HG03064 (cell line): ENCODE measurements at regions not wholly inside any gene's neighbourhood (a gene's known extent, or its start where the extent isn't known, plus 50 kb on each side); places are given as distances from the start of the nearest gene placed in this dataset.
"Not testable (repeated sequence)": the region's sequence is repeated elsewhere in the genome, so short reads cannot be mapped to it uniquely, and the experiment has no call there.

Experiments used
- ATAC-seq: cut with Tn5 transposase; IDR thresholded peaks from one replicate; pipeline ENCODE4 v1.9.1; 2021; ENCODE audit warnings: low read depth; ENCODE audit not compliant: unreplicated experiment

DNA sequence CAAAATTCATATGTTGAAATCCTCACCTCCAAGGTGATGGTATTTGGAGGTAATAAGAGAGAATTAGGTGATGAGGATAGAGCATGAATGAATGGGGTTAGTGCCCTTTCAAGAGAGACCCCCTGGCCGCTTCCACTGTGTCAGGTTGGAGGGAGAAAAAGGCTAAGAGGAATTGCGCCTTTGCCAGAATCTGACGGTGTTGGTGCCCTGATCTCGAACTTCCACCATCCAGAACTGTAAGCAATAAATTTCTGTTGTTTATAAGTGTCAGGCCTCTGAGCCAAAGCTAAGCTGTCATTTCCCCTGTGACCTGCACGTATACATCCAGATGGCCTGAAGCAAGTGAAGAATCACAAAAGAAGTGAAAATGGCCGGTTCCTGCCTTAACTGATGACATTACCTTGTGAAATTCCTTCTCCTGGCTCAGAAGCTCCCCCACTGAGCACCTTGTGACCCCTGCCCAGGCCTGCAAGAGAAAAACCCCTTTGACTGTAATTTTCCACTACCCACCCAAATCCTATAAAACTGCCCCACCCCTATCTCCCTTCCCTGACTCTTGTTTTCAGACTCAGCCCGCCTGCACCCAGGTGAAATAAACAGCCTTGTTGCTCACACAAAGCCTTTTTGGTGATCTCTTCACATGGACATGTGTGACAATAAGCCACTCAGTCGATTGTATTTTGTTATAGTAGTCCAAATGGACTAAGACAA is 878.9 kb upstream of the GOT2 start:
- ATAC-seq = not testable (repeated sequence)

DNA sequence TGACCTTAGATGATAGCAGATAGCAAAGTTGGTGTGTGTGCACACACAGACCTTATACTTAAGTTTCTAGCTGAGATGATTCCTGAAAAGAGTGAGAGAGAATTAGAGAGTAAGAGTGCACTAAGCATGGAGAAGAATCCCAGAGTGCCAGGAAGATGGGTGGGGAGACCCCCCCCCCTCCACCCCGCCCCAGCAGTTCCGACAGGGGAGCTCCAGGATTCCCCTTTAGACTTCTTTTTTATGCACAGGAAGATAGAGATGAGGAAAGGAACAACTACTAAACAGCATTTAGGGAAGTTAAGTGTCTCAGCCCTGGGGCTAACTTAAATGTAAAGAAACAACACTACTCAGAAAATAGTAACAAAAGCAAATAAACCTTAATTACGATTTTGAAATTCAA is 878.0 kb upstream of the GOT2 start:
- no peak for ATAC-seq

DNA sequence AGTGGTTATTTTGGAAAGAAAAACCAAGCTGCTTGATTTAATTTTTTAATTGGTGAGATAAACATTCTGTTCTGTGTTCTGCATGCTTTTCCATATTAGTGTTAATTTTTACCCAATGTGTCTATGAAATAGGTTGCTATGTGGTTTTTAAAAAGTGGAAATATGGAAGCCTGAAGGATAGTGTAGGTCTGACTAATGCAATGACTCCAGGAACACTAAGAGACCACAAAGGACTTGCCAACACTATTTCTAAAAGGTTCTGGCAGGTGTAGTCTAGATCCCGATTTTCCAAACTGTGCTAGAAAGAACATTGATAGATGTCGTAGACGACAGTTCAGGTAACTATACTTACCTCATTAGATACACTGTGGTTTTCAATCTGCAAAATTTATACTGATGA is 877.4 kb upstream of the GOT2 start:
- ATAC-seq = no peak

DNA sequence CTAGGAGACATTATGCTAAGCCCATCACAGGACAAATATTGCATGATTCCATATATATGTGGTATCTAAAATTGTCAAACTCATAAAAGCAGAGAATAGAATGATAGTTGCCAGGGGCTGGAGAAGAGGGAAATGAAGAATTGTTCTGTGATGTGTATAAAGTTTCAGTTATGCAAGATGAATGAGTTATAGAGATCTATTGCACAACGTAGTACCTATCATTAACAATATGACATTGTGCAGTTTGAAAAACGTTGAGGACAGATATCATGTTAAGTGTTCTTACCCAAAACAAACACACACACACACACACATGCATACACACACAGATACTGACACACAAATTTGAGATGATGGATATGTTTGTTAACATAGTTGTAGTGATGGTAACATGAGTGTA is 871.6 kb upstream of the GOT2 start:
- ATAC-seq = no peak

DNA sequence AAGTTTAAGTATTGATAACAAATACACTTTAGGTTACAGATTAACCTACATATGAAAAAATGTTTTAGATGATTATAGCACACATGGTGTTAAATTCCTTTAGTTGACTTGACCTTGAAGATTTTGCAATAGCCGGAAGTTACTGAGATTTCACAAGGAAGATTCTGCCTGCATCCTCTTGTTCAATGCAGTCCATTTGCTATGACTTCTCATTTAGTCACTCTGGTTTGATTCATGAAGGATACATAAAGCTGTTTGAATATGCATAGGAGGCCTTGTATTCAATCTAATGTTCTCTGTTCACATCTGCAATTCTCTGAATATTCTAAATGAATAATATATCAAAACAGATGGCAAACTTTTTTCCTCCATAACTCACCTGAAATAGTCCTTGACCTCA is 870.2 kb upstream of the GOT2 start:
- ATAC-seq = no peak

DNA sequence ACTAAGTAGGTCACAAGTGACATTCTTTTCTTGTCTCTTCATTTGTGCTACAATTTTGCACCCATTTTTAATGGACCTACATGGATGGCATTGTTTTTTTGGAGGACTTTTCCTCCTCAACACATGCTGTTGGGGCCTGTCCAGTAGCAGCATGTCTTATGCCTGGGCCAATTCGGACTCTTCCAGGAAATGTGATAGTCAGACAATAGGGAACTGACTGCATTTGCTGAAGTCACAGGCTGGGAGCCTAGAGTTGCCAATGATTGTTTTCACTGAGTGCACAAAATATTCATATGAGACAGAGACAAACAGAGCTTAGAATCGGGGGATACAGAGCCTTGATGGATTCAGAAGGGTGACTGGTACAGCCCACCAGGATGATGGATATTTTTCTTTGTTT is 867.3 kb upstream of the GOT2 start:
- no peak for ATAC-seq

DNA sequence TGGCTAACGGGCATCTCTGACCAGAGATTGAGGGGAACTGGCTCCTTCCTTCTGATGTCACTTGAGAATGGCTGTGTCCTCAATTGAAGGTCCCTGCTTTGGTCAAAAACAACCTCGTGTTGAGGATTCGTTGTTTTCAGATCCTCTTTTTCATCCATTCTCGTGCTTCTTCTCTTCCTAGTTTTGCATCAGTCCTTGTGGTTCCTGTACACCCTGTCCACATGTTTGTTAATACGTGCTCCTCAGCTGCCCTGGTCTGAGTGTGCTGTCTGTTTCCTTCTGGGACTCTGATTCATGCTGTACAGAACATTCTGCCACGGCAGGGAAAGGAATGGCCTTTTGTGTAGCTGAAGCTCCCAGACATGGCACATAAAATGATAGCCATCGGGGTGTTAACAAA is 863.2 kb upstream of the GOT2 start:
- ATAC-seq = no peak

DNA sequence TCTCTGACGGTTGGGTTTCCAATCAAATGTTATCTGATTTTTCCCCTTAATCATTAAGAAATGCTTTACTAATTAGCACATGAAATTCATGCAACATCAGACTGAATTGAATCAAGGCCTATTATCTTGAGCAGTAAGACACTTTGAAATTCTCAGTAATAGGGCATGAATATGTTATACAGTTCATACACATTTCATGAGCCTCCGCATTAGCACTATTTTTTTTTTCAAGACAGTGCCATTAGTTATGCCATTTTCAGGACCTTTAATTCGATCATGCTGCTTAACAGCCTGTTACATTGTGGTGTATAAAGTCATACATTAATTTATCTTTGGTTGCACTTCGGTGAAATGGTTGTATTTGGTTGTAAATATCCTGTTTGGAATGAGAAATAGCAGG is 862.6 kb upstream of the GOT2 start:
- ATAC-seq = no peak

DNA sequence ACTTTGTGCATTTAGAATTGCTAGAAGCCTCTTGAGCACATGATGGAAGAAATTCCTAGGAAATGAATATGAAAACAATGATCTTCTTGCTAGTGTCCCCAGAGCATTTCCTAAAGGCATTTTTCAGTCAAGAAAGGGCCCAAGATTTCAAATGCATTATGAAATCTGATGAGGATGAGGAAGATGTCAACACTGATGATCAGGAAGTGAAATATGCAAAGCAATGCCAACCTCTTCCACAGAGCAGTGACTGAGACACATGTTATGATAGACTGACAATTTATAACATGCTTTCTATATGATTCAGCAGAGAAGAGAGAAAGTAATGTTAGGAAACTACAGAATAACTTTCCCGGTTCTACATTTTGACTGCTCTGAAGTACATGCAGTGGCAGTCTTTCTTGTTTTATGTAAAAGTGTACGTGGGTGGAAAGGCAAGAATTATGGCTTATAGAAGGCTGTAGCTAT is 859.1 kb upstream of the GOT2 start:
- ATAC-seq = no peak

DNA sequence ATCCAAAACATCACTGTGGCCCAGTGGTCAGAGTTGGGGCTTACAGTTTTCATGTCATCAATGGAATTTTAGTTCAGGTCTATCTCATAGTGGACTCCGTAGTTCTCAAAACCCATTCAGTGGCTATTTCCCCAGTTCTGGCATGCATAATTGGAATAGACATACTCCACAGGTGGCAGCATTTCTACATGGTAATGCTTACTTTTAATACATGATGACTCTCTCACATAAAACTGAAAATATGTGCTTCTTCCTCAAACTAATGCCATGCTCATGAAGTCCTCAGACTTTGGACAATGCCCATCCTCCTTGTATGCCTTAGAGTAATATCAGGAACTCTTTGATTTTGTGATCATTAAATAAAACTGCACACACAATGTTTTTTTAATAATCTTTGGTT is 857.4 kb upstream of the GOT2 start:
- ATAC-seq = no peak

DNA sequence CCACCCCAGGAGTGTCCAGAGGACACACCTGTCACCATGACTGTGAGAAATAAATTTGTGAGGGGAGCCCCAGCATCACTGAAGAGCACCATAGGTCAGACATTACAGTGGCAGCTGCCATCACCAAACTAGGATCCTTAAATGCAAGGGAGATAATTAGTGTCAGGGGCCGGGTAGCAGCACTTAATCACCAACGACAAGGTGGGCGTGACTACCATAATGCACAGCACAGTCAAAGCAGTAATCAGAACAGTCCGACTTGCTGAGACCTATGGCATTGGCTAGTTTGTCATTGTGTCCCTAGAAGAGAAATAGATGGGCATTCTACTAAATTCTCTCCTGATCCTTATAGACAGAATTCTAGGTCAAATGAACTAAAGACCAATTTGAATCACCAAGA is 856.7 kb upstream of the GOT2 start:
- no peak for ATAC-seq

DNA sequence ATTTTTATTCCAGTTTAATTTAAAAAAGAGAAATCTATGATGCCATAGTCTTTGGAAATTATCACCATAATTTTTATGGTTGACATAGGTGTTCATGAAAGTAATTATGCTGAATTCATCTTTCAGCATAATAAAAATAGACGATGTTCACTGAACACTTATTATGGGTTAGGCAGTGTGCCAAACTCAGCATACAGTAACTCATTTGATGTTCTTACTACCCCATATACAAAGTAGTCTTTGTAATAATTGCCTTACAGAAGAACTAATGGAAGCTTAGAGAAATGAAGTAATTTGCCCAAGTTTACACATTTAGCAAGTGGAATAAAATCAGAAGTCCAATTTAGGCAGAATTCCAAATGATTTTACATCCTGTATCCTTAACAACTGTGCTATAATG is 852.2 kb upstream of the GOT2 start:
- no peak for ATAC-seq

DNA sequence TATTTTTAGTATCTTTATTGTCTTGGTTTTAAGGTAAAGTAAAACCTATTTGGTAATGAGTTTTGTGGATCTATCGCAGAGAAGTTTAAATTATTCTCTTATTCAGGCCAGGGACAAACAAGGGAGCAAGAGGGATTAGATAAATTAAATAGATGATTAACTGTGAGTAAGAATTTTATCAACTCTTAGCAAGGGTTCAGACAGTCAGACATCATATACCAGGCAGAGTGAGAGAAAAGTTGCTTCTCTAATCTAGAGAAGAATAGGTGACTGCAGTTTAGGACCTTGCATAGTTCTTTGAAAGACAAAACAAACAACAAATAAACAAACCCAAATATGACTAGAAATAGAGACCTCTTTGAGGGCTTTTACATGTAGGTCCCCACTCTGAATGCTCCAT is 840.2 kb upstream of the GOT2 start:
- no peak for ATAC-seq

DNA sequence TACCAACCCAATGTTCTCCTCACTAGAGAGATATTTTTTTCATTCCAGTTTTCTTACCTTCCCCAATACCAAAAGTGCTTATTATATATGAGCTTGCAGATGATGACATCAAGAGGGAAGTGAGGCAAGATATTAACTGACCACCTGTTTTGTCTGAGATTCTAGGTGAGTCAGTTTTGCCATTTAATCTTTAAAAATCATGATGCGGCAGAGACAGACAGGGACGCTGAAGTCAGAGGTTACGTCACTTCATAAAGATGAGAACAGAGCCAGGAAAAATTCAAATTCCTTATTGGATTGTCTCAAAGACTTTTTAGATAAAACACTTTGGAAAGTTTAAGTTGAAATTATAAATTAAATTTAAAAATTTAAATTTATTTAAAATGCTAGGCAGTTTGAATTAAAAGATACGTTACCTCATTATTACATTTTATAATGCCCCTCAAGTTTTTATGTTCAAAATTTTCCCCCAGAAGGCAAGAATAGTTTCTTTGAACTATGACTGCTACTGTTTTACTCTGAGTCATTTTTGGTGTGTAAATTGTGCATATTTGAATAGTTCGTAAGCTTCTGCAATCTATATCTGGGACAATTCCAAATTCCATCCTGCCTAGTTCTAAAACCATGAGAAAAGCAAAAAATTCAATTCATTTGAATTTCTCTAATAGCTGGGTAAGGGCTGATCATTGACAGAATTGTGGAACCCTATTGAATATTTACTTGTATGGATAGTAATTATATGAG is 839.6 kb upstream of the GOT2 start:
- no peak for ATAC-seq

DNA sequence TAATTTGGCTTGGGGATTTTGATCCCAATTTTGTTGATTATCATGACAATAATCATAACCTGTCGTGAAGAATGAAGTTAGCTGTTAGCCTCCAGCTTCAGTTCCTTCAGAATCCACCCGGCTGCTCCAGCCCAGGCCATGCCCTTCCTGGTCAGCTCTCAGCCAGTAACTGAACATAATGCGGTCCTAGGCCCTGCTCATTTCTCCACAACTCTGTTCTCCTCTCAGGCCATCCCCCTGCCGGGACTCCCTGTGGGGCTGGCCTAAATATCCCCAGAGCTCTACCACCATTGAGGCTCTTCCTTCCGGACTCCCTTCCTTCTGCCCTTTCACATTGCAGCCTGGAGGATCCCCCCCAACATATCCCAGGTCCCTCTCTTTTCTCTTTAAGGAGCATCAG is 833.4 kb upstream of the GOT2 start:
- ATAC-seq = no peak

DNA sequence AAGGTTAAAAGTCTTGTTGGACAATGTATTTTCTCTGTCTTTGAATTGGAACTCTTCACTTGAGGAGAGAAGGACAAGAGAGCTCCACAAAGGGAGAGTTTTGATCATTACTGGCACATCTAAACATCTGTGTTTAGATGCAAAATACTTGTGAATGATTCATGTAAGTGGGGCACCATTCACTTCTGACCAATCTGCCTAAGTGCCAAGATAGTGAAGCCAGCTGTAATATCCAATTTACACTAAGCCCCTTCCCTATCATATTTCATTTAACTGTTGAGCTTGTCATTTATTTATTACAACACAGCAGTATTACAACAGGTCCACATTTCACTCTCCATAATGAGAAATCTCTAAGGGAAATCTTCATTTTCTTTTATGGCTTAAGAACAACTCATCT is 832.3 kb upstream of the GOT2 start:
- ATAC-seq = no peak

DNA sequence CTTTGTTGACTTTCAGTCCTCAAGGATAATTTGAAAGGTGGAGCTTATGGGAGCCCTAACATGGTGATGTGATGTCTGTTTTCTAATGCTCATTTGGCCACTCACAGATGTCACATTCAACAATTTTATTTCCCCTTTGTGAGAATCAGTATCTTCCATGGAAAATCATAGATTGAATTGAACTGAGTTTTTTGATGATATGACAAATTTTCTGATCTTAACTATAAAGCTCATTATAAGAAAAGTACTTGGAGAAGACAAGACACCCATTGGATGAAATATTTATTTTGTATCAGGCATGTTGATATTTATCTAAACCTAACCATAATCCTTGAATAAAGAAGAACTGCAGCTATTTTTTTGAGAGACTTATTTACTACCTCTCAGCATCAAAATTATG is 824.6 kb upstream of the GOT2 start:
- ATAC-seq = no peak

DNA sequence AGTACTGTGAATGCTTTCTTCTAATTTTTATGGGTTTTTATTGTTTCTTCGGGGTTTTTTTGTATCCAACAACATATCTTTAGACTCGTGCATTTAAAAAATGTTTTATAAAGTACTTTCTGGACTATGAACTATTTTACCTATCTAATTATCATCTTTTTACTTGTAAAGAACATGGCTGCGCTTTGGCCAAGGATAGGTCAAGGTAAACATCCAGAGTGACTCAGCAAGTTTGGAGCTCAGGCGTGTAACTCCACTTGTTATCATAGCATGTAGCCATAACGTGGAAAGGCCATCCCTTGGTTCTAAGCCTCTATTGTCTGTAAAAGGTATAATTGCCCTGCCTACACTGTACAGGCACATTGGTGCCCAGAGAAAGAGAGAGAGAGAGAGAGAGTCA is 818.0 kb upstream of the GOT2 start:
- no peak for ATAC-seq

DNA sequence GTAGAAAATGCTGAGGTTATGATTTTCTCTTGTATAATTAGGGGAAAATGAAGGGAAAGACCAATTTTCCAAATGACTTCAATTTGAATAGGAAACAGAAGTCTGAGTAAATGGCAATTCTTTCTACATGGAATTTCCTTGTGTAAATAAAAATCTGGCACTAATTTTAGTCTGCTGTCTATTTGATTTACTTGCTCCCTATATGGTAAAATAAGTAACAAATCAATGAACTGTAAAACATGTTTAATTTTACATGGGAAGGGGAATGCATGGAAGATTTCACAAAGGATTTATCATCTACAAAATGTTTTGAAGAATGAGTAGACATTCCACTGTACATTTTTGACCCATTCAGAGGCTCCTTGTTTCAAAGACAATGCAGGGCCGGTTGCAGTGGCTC is 811.6 kb upstream of the GOT2 start:
- ATAC-seq = no peak

DNA sequence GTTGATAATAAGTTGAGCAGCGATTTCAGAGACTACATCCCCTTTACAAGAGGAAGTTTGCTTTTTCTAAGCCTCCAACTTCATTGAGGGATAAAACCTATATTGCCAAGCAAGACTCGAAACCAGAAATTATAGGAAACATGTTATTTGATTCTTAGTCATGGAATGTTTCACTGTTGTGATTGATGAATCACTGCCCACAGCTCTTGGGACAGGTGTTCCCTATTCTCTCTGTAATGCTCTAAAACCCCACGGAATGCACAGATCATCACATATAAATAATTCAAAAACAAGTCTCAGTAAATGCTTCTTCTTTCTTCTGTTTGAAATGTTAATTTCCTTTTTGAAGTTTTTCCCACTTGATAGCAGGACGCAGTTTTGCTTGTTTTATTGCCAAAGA is 809.5 kb upstream of the GOT2 start:
- ATAC-seq = no peak

DNA sequence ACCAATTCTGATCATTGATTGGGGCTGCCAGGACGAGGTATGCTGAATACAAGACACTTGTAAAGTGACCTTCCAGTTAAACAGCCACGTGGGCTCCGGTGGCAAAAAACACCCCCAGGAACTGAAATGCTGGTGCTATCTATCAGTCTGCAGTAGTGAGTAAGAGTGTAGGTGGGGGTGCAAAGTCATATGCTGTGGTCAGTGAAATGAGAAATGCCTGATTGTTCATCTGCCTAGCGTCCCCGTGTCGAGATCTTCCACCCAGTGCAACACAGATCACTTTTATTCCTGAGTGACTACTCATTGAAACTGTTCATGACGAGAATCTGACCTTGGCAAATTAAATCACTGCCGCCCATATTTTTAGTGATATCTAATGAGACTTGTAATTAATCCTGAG is 806.5 kb upstream of the GOT2 start:
- no peak for ATAC-seq

DNA sequence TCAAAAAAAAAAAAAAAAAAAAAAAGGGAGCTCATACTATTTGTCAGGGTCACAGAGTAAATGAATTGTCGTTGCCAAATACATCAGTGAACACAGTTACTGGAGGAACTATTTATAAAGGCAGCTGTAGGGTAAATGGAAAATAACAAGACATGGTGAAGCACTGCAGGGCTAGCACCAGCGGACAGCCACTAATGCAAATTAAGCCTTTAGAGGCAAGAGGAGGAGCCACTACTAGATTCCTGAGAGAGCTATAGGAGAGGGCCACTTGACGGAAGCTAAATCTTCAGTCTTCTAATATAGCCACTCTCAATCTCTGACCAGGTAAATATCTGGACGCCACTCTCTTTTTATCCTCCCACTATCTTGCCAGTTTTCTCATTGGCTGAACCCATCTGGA is 801.2 kb upstream of the GOT2 start:
- no peak for ATAC-seq
